HepG2 (cell line): ENCODE measurements at regions not wholly inside any gene's neighbourhood (a gene's known extent, or its start where the extent isn't known, plus 50 kb on each side); places are given as distances from the start of the nearest gene placed in this dataset.
A peak's percentile ranks its signal among the peaks of the same experiment; 100 is the strongest.

Experiments
- AHDC1 ChIP-seq: sonication (generic); formaldehyde crosslinking; IDR thresholded peaks from 2 replicates; pipeline ENCODE4 v1.5.1; 2020; ENCODE audit warnings: mild to moderate bottlenecking, missing genetic modification reagents, borderline replicate concordance
- AKAP8 ChIP-seq: sonication (generic); formaldehyde crosslinking; IDR thresholded peaks from 2 replicates; pipeline ENCODE4 v1.5.1; 2020; ENCODE audit warnings: mild to moderate bottlenecking, missing genetic modification reagents
- ELF1 ChIP-seq: sonication (generic); formaldehyde crosslinking; IDR thresholded peaks from 2 replicates; pipeline ENCODE4 v1.4.0; 2020; ENCODE audit warnings: missing genetic modification reagents
- EZH2 ChIP-seq: conservative IDR thresholded peaks from 2 replicates; pipeline ENCODE4 v1.6.1; 2012; ENCODE audit warnings: mild to moderate bottlenecking, low read depth, low read length, moderate library complexity
- HMG20A ChIP-seq: IDR thresholded peaks from 2 replicates; pipeline ENCODE4 v1.6.1; 2016; ENCODE audit warnings: borderline replicate concordance
- HMG20B ChIP-seq: conservative IDR thresholded peaks from 2 replicates; pipeline ENCODE4 v1.6.1; 2016; ENCODE audit warnings: missing genetic modification reagents, missing compliant biosample characterization
- JDP2 ChIP-seq: sonication (generic); formaldehyde crosslinking; IDR thresholded peaks from 2 replicates; pipeline ENCODE4 v1.8.1; 2022; ENCODE audit warnings: missing genetic modification reagents, borderline replicate concordance
- KDM2A ChIP-seq: sonication (generic); formaldehyde crosslinking; IDR thresholded peaks from 2 replicates; pipeline ENCODE4 v1.4.0; 2020; ENCODE audit warnings: low read depth, missing genetic modification reagents, borderline replicate concordance
- LCORL ChIP-seq, 2 experiments: fragments of 450-650 bp in 1 of 2; sonication (generic) in 1 of 2; formaldehyde crosslinking in 1 of 2; IDR thresholded peaks; 2 replicates each; pipeline versions ENCODE4 v1.5.0 to v1.6.1; 2017 to 2020; ENCODE audit warnings: antibody characterized with exemption in 1 of 2, missing genetic modification reagents in 1 of 2
- MAFF ChIP-seq: IDR thresholded peaks from 2 replicates; pipeline ENCODE4 v1.6.1; 2011; ENCODE audit warnings: low read depth, low read length, improper control_type of control experiment
- MIXL1 ChIP-seq: IDR thresholded peaks from 2 replicates; pipeline ENCODE4 v1.6.1; 2016
- MTF2 ChIP-seq: sonication (generic); formaldehyde crosslinking; IDR thresholded peaks from 2 replicates; pipeline ENCODE4 v1.5.0; 2020; ENCODE audit warnings: missing genetic modification reagents, borderline replicate concordance
- NFE2L2 ChIP-seq: fragments of 150-350 bp; IDR thresholded peaks from 2 replicates; pipeline ENCODE4 v1.6.1; 2014; ENCODE audit warnings: low read length
- PRMT3 ChIP-seq: sonication (generic); formaldehyde crosslinking; IDR thresholded peaks from 2 replicates; pipeline ENCODE4 v1.8.1; 2022; ENCODE audit warnings: low read depth, mild to moderate bottlenecking, moderate library complexity, missing genetic modification reagents, borderline replicate concordance
- RELA ChIP-seq: sonication (generic); formaldehyde crosslinking; IDR thresholded peaks from 2 replicates; pipeline ENCODE4 v1.4.0; 2020; ENCODE audit warnings: missing genetic modification reagents
- SKI ChIP-seq: fragments of 450-650 bp; IDR thresholded peaks from one replicate; pipeline ENCODE4 v1.6.1; 2018; ENCODE audit warnings: mild to moderate bottlenecking; ENCODE audit not compliant: partially characterized antibody
- THAP9 ChIP-seq: sonication (generic); formaldehyde crosslinking; IDR thresholded peaks from 2 replicates; pipeline ENCODE4; 2020; ENCODE audit warnings: missing genetic modification reagents, mild to moderate bottlenecking, borderline replicate concordance
- XBP1 ChIP-seq: sonication (generic); formaldehyde crosslinking; IDR thresholded peaks from 2 replicates; pipeline ENCODE4 v1.5.0; 2020; ENCODE audit warnings: missing genetic modification reagents
- ZNF17 ChIP-seq: sonication (generic); formaldehyde crosslinking; IDR thresholded peaks from 2 replicates; pipeline ENCODE4 v1.5.0; 2020; ENCODE audit warnings: mild to moderate bottlenecking, missing genetic modification reagents
- ZNF34 ChIP-seq: sonication (generic); formaldehyde crosslinking; IDR thresholded peaks from 2 replicates; pipeline ENCODE4 v1.4.0; 2020; ENCODE audit warnings: mild to moderate bottlenecking, missing genetic modification reagents, borderline replicate concordance
- ZNF503 ChIP-seq: sonication (generic); formaldehyde crosslinking; IDR thresholded peaks from 2 replicates; pipeline ENCODE4 v1.4.0; 2020; ENCODE audit warnings: missing genetic modification reagents
- ZNF670 ChIP-seq: sonication (generic); formaldehyde crosslinking; IDR thresholded peaks from 2 replicates; pipeline ENCODE4 v1.8.0; 2022; ENCODE audit warnings: mild to moderate bottlenecking, missing genetic modification reagents, borderline replicate concordance
- ZNF672 ChIP-seq: sonication (generic); formaldehyde crosslinking; IDR thresholded peaks from 2 replicates; pipeline ENCODE4 v1.8.1; 2022; ENCODE audit warnings: missing genetic modification reagents

- TF ChIP-seq AHDC1 (CRISPR knock-in tag) (peak; percentile 57; the same call in 1 of the 2 replicates), ZNF672 (no peak), SKI (peak; percentile 21), ZNF34 (CRISPR knock-in tag) (no peak), NFE2L2 (peak; percentile 78), KDM2A (CRISPR knock-in tag) (no peak), MAFF (peak; percentile 73), ZNF17 (CRISPR knock-in tag) (no peak), EZH2 (no peak), ELF1 (CRISPR knock-in tag) (0 out of 2 replicates have a peak, but pooled peaks have one; percentile 15), ZNF670 (CRISPR knock-in tag) (no peak), HMG20B (CRISPR knock-in tag) (peak; percentile 57; the same call in 1 of the 2 replicates), THAP9 (CRISPR knock-in tag) (no peak), XBP1 (CRISPR knock-in tag) (no peak), AKAP8 (CRISPR knock-in tag) (no peak), MIXL1 (CRISPR knock-in tag) (peak; percentile 69), JDP2 (no peak), PRMT3 (CRISPR knock-in tag) (no peak), ZNF503 (CRISPR knock-in tag) (no peak), HMG20A (CRISPR knock-in tag) (peak; percentile 80), MTF2 (CRISPR knock-in tag) (no peak), LCORL (IDR thresholded peaks at IDR 0.05) (peak; percentile 79), LCORL (CRISPR knock-in tag; IDR thresholded peaks at IDR 0.05) (peak; percentile 84), RELA (CRISPR knock-in tag) (no peak)
These were observed 181.1 kb downstream of the PTPN11 start (continued) for GRCh38 chr12:112599871-112600270.
